ENCODE measurements at regions not wholly inside any gene's neighbourhood (a gene's known extent, or its start where the extent isn't known, plus 50 kb on each side); places are given as distances from the start of the nearest gene placed in this dataset.
A peak's percentile ranks its signal among the peaks of the same experiment; 100 is the strongest.

- H4K20me1 ChIP-seq (ENCODE audit: control insufficient read depth, insufficient read depth, insufficient read length), result no peaks in the 10 kb centered on the region
- TF ChIP-seq CTCF (conservative IDR thresholded peaks at IDR 0.05), result no peak
- H3K9ac ChIP-seq (ENCODE audit: extremely low read depth, insufficient read length, low read length), result no peak overlapping the region
- H3K23me2 ChIP-seq (ENCODE audit: insufficient read length, low read depth, low read length, poor library complexity, severe bottlenecking), result no peaks in the 10 kb centered on the region
- no peak overlapping the region for H4K5ac ChIP-seq (ENCODE audit: insufficient read length, low read depth, low read length)
- H2BK12ac ChIP-seq (ENCODE audit: insufficient read length, low read depth, low read length), result no peak overlapping the region
- no peak overlapping the region for H2AFZ ChIP-seq (ENCODE audit: low read length)
- Mint-ChIP-seq H3K27ac (peak overlapping the region in 2 of 3 experiments; percentile 11 to 14; a peak in 2 of 7 replicates), H3K27me3 (ENCODE audit: low read depth) (peaks cover 17% of the 10 kb centered on the region), H3K4me3 (no peak overlapping the region; a peak in 1 of 5 replicates), H3K9me3 (peaks cover 11 to 17% of the 10 kb centered on the region in 2 experiments), H3K36me3 (ENCODE audit: insufficient read depth in 1 of 3, low read depth in 3 of 3) (peaks cover 3 to 13% (median 4%) of the 10 kb centered on the region in 3 experiments), H3K4me1 (peaks cover 10 to 15% of the 10 kb centered on the region in 2 experiments)
- no peaks in the 10 kb centered on the region for H3K79me1 ChIP-seq (ENCODE audit: insufficient read depth, low read depth, low read length, poor library complexity, severe bottlenecking)
- H2BK20ac ChIP-seq (ENCODE audit: low read depth, low read length, poor library complexity, severe bottlenecking), result no peak overlapping the region
- no peak overlapping the region for H3K14ac ChIP-seq (ENCODE audit: insufficient read depth, low read length)
- no peaks in the 10 kb centered on the region; the same call in 1 of the 2 replicates for H3K27me3 ChIP-seq (ENCODE audit: insufficient read depth, low read length)
- no peak overlapping the region for H3K56ac ChIP-seq (ENCODE audit: insufficient read length, low read depth, low read length)
- H3K4me1 ChIP-seq (ENCODE audit: insufficient read depth, low read length), result no peaks in the 10 kb centered on the region; the same call in 1 of the 2 replicates
- H2BK5ac ChIP-seq (ENCODE audit: insufficient read length, low read length), result no peak overlapping the region
- H4K91ac ChIP-seq (ENCODE audit: insufficient read length, low read depth, low read length), result no peak overlapping the region
- no peak overlapping the region for H3K18ac ChIP-seq (ENCODE audit: insufficient read length, low read depth, low read length)
- H4K8ac ChIP-seq (replicated peaks; ENCODE audit: insufficient read length, low read depth, low read length), result no peak overlapping the region
- no peak overlapping the region for H3K4me2 ChIP-seq (ENCODE audit: insufficient read depth, insufficient read length, low read length)
- DNase-seq, result no peak
- no peak overlapping the region for H2BK15ac ChIP-seq (ENCODE audit: low read depth, low read length)
- WGBS (ENCODE audit: extremely low coverage, insufficient read length, low lambda C conversion rate), result no CpG with 5 or more reads among the region's 10 CpGs
- H2AK5ac ChIP-seq (ENCODE audit: insufficient read length, low read length), result no peak overlapping the region
- H3K4ac ChIP-seq (ENCODE audit: low read depth, low read length), result no peak overlapping the region
- no peaks in the 10 kb centered on the region for H3K79me2 ChIP-seq (ENCODE audit: insufficient read depth, low read length)
- no peak overlapping the region for H3K27ac ChIP-seq (ENCODE audit: insufficient read length, low read depth, low read length)
- no peak overlapping the region for H3T11ph ChIP-seq (ENCODE audit: low read length)
- H3K23ac ChIP-seq (ENCODE audit: insufficient read length, low read depth, low read length), result no peak overlapping the region
- H3K9me3 ChIP-seq (ENCODE audit: control insufficient read depth, low read depth, low read length), result no peaks in the 10 kb centered on the region
- no peak overlapping the region for H2BK120ac ChIP-seq (ENCODE audit: low read depth, low read length, poor library complexity, severe bottlenecking)
Observed at GRCh38 chr10:69721690-69722310, 79.9 kb upstream of the COL13A1 start.

Data from H9 (cell line).